ENCODE measurements at regions not wholly inside any gene's neighbourhood (a gene's known extent, or its start where the extent isn't known, plus 50 kb on each side); places are given as distances from the start of the nearest gene placed in this dataset.

DNA sequence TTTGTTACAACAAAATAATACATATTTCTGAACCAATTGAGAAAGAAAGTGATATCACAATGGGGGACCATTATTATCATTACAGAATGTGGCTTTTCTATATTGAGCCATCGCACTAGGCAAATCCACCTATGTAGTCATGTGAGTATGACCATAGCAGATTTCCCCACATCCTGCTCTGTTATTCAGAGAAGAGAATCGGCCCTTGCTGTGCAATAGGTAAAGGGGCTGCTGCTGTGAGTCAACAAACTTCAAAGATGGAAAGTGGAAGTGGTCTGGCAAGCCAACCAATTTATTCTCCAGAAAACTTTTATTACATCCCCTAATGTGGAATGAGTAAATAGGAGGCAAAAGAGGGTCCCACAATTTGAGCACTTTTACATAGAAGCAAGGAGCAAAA lies 573.4 kb downstream of the ETV1 start:
- no peak overlapping the region for H3K4me3 Mint-ChIP-seq
- no peaks in the 10 kb centered on the region for H3K27me3 Mint-ChIP-seq (ENCODE audit: low read depth)
- no peaks in the 10 kb centered on the region for H3K36me3 Mint-ChIP-seq (ENCODE audit: low read depth)
- DNase-seq (ENCODE audit: low spot score): no peak
- peaks cover 11% of the 10 kb centered on the region for H3K9me3 Mint-ChIP-seq
- no peaks in the 10 kb centered on the region for H3K4me1 Mint-ChIP-seq (ENCODE audit: low read depth)
- H3K27ac Mint-ChIP-seq: no peak overlapping the region

DNA sequence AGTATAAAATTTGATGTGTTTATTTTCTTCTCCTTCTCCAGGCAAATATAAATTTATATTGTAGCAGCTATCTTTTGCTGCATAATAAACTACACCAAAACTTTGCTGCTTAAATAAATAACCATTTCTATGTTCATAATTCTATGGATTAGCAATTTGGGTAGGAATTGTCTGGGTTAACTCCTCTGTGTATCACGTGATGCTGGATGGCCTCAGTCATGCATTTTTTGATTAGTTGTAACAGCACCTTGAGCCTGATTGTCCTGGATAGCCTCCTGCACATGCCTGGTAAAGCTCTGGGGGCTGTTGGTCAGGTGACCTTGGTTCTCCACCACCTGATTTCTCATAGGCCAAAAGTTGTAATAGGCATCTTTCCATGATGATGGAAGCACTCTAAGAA lies 572.9 kb downstream of the ETV1 start:
- H3K9me3 Mint-ChIP-seq: peaks cover 12% of the 10 kb centered on the region

DNA sequence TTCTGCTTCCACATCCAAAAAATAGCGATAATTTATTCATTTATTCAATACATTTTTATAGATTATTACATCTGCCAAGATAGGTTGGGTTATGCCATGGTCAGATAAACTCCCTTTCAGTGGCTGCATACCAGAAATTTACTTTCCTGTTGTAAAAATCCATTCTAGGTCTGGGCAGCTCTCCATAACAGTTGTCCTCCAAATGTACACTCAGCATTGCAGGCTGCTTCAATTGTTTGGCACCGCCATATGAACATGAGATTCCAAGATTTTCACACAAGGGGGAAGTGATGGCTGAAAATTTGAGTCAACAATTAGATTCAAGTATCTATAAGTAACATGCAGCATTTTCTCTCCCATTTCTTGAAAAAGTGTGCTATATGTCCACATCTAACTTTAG lies 568.7 kb downstream of the ETV1 start:
- no peaks in the 10 kb centered on the region for H3K36me3 Mint-ChIP-seq (ENCODE audit: low read depth)
- no peak overlapping the region for H3K4me3 Mint-ChIP-seq
- H3K9me3 Mint-ChIP-seq: peaks cover 24% of the 10 kb centered on the region
- H3K27me3 Mint-ChIP-seq (ENCODE audit: low read depth): no peaks in the 10 kb centered on the region
- no peak for DNase-seq (ENCODE audit: low spot score)
- no peaks in the 10 kb centered on the region for H3K4me1 Mint-ChIP-seq (ENCODE audit: low read depth)
- no peak overlapping the region for H3K27ac Mint-ChIP-seq

More for the DNA sequence above, 572.9 kb downstream of the ETV1 start:
- no peak overlapping the region for H3K27ac Mint-ChIP-seq
- H3K27me3 Mint-ChIP-seq (ENCODE audit: low read depth): no peaks in the 10 kb centered on the region
- H3K4me1 Mint-ChIP-seq (ENCODE audit: low read depth): no peaks in the 10 kb centered on the region
- no peaks in the 10 kb centered on the region for H3K36me3 Mint-ChIP-seq (ENCODE audit: low read depth)
- DNase-seq (ENCODE audit: low spot score): no peak
- H3K4me3 Mint-ChIP-seq: no peak overlapping the region

DNA sequence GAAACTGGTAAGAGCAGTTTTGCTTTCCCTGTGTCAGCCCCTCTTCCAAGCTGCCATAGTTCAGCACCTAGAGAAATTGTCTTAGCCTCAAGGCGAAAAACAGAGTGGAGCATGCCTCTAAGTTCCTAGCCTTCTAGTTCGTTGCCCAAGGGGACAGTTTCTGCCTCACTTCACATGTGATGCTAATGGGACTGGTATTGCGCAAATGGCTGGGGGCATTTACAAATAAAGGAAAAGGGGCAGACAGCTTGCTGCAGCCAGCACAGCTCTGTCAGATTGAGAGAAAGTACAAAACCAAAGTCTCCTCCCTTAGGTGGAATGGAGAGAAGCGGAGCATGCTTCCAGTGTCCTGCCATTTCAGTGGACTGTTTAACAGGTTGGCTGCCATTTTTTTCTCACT lies 567.7 kb downstream of the ETV1 start:
- Mint-ChIP-seq H3K27ac (no peak overlapping the region), H3K4me3 (no peak overlapping the region), H3K27me3 (ENCODE audit: low read depth) (no peaks in the 10 kb centered on the region), H3K36me3 (ENCODE audit: low read depth) (no peaks in the 10 kb centered on the region), H3K4me1 (ENCODE audit: low read depth) (no peaks in the 10 kb centered on the region), H3K9me3 (peaks cover 21% of the 10 kb centered on the region)
- no peak for DNase-seq (ENCODE audit: low spot score)

DNA sequence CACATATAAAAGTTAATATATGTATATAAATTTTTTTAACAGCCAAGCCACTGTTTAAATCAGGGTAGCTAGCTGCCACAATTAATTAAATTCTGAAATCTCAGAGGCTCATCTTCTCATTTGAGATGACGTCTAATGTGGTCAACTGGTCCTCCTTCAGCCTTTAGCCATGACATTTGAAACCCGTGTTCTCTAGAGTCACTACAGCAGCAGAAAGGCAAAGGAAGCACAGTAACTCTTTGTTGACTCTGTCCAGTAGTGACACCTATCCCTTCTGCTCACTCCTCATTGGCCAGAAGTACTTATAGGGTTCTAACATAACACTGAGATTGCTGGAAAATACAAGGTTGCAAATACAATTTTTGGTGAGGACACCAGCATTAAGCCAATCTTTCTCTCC lies 555.5 kb downstream of the ETV1 start:
- no peak overlapping the region for H3K4me3 Mint-ChIP-seq
- H3K36me3 Mint-ChIP-seq (ENCODE audit: low read depth): no peaks in the 10 kb centered on the region
- H3K9me3 Mint-ChIP-seq: no peaks in the 10 kb centered on the region
- no peak overlapping the region for H3K27ac Mint-ChIP-seq
- H3K4me1 Mint-ChIP-seq (ENCODE audit: low read depth): no peaks in the 10 kb centered on the region
- H3K27me3 Mint-ChIP-seq (ENCODE audit: low read depth): no peaks in the 10 kb centered on the region
- DNase-seq (ENCODE audit: low spot score): no peak

DNA sequence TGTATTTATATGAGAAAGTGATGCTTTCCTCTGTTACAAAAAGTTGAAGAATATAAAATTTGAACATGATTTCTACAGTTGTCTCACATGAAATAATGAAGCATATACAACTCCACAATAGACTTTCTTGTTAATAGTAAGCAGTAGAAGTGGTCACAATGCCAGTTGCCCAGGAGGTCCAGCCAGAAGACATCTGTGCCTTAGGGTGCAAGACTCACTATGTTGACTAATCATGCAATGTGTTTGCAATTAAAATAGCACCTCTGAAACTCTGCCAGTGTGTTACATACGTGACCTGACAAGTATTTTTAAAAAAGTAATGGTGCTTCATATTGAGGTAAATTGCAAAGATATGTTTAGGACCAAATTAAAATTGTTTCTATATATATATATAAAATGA lies 547.2 kb downstream of the ETV1 start:
- no peak overlapping the region for H3K27ac Mint-ChIP-seq
- H3K4me3 Mint-ChIP-seq: no peak overlapping the region
- no peaks in the 10 kb centered on the region for H3K4me1 Mint-ChIP-seq (ENCODE audit: low read depth)

DNA sequence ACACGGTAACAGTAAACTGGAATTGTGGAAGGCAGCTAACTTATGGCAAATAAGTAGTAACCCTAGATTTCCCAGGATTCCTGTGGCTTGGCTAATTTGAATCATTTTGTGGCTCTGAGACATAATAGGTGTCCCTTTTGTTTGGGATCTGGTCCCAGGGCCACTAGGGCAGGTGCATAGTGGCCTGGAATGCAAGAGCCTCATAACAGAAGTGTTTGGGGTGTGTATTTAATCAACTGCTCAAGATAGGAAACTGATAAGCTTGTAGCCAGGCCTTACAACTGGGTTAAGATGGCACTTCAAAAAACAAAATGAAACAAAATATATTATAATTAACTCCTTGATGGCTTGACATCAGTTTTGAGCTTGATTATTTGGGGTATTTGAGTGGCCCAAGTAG lies 541.8 kb downstream of the ETV1 start:
- no peaks in the 10 kb centered on the region for H3K36me3 Mint-ChIP-seq (ENCODE audit: low read depth)
- H3K27ac Mint-ChIP-seq: no peak overlapping the region
- no peaks in the 10 kb centered on the region for H3K27me3 Mint-ChIP-seq (ENCODE audit: low read depth)
- H3K4me1 Mint-ChIP-seq (ENCODE audit: low read depth): no peaks in the 10 kb centered on the region
- no peak overlapping the region for H3K4me3 Mint-ChIP-seq
- H3K9me3 Mint-ChIP-seq: peaks cover 14% of the 10 kb centered on the region
- DNase-seq (ENCODE audit: low spot score): no peak

More for the DNA sequence above, 547.2 kb downstream of the ETV1 start:
- no peaks in the 10 kb centered on the region for H3K27me3 Mint-ChIP-seq (ENCODE audit: low read depth)
- H3K36me3 Mint-ChIP-seq (ENCODE audit: low read depth): no peaks in the 10 kb centered on the region
- peaks cover 5% of the 10 kb centered on the region for H3K9me3 Mint-ChIP-seq
- DNase-seq (ENCODE audit: low spot score): no peak

DNA sequence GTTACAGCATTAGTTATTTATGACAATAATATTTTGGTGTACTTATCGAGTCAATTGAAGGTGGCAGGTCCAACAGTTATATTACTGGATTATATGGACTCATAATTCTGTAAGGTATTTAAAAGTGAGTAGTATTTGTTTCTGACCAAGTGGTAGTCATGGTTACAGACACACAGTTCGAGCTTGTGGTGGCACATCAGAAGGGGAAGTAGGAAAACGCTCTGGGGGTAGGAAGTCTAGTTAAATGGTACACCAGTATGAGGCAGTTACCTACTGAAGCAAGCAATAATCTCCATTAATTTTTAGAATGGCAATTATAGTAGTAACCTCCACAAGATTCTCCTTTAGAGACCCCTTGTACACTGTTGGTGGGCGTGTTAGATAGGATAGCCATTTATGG lies 541.2 kb downstream of the ETV1 start:
- Mint-ChIP-seq H3K27me3 (ENCODE audit: low read depth) (no peaks in the 10 kb centered on the region), H3K4me1 (ENCODE audit: low read depth) (no peaks in the 10 kb centered on the region), H3K4me3 (no peak overlapping the region), H3K27ac (no peak overlapping the region), H3K9me3 (peaks cover 14% of the 10 kb centered on the region), H3K36me3 (ENCODE audit: low read depth) (no peaks in the 10 kb centered on the region)
- no peak for DNase-seq (ENCODE audit: low spot score)

DNA sequence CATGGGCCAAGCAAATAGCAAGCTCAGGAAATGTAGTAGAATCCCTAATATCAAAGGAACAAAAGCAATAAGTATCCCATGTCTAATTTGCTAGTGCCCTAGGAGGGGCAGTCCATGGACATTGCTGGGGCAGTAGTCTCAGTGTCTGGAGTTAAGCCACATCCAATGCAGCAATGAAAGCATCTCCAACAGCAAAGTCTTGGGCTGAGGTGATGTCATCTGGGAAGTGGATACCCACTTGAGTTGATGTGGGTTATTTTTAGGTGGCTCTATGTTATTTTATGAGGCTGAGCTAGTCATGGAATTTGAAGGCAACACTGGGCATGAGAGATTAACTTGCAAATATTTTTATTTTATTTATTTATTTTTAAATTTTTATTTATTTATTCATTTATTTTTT lies 540.0 kb downstream of the ETV1 start:
- Mint-ChIP-seq H3K27ac (no peak overlapping the region), H3K4me1 (ENCODE audit: low read depth) (no peaks in the 10 kb centered on the region), H3K36me3 (ENCODE audit: low read depth) (no peaks in the 10 kb centered on the region), H3K9me3 (peaks cover 14% of the 10 kb centered on the region), H3K27me3 (ENCODE audit: low read depth) (no peaks in the 10 kb centered on the region), H3K4me3 (no peak overlapping the region)
- no peak for DNase-seq (ENCODE audit: low spot score)

DNA sequence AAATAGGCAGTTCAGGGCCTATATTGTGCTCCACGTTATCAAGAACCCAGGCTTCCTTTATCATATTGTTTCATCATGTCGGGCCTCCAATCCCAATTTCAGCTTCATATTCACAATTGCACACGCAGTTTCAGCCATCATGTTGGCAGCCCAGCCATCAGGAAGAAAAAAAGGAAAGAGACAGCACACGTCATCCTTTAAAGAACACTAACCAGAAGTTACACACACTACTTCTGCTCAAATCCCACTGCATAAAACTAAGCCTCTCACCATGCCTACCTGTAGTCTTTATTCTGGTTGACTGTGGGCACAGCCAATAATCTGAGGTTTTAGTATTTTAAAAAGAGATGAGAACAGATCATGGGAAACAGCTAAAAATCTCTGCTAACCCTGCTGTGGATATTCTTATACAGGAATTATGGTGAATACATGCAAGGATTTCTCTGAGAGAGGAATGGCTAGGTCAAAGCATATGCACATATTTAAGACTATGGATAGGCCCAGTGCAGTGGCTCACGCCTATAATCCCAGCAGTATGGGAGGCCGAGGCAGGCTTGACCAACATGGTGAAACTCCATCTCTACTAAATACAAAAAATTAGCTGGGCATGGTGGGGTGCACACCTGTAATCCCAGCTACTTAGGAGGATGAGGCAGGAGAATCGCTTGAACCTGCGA lies 534.4 kb downstream of the ETV1 start:
- DNase-seq (ENCODE audit: low spot score): no peak
- Mint-ChIP-seq H3K9me3 (peaks cover 12% of the 10 kb centered on the region), H3K27me3 (ENCODE audit: low read depth) (no peaks in the 10 kb centered on the region), H3K36me3 (ENCODE audit: low read depth) (no peaks in the 10 kb centered on the region), H3K27ac (no peak overlapping the region), H3K4me3 (no peak overlapping the region), H3K4me1 (ENCODE audit: low read depth) (no peaks in the 10 kb centered on the region)

DNA sequence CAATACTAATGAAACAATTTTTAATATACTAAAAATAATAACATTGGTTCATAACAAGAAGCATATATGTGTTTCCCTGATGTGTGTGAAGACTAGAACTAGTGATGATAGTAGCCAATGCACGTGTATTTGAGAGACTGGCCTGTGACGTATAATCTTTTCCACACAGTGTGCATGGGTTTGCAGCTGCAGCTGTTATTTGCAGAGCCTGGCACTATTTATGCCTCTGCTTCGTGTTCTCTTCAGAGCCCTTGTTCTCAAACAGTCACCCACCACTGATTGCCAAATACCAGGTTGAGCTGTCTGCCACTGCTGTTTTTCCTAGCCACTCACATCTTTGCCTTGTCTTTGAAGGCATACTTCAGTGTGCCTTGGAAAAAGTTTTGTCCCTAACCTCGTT lies 531.7 kb downstream of the ETV1 start:
- DNase-seq (ENCODE audit: low spot score): no peak
- Mint-ChIP-seq H3K36me3 (ENCODE audit: low read depth) (no peaks in the 10 kb centered on the region), H3K4me3 (no peak overlapping the region), H3K27ac (no peak overlapping the region), H3K27me3 (ENCODE audit: low read depth) (no peaks in the 10 kb centered on the region), H3K9me3 (peaks cover 7% of the 10 kb centered on the region), H3K4me1 (ENCODE audit: low read depth) (no peaks in the 10 kb centered on the region)

DNA sequence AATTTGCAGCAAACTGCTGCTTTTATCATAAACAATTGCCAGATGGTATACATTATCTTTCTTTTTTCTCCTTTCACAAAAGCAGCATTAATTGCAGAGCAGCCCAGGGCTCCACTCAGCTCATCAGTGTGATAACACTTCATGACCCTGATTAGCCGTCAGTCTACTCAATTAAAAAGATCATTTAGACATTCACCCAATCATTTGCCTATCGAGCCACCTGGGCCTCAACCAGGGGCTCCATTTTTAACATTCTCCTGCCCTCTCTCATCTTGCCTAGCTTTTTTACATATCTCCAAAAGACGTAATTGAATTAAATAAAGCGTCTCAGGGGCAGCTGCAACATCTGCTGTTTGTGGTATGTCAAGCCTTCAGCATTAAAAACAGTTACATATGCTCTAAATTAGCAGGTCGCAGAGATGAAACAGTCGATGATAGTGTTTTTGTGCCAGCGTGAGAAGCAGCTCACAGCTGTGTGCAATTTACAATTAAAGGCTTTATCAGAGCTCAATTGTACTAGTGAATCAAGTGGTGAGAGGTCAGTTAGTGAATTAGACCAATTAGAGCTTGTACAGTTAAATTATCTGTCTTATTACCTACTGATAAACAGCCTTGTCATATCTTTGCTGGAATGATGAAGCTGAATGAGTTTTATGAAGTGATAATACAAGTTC lies 522.5 kb downstream of the ETV1 start:
- no peaks in the 10 kb centered on the region for H3K4me1 Mint-ChIP-seq (ENCODE audit: low read depth)
- no peak for DNase-seq (ENCODE audit: low spot score)
- no peak overlapping the region for H3K4me3 Mint-ChIP-seq
- H3K36me3 Mint-ChIP-seq (ENCODE audit: low read depth): no peaks in the 10 kb centered on the region
- H3K27me3 Mint-ChIP-seq (ENCODE audit: low read depth): no peaks in the 10 kb centered on the region
- H3K9me3 Mint-ChIP-seq: no peaks in the 10 kb centered on the region
- H3K27ac Mint-ChIP-seq: no peak overlapping the region

DNA sequence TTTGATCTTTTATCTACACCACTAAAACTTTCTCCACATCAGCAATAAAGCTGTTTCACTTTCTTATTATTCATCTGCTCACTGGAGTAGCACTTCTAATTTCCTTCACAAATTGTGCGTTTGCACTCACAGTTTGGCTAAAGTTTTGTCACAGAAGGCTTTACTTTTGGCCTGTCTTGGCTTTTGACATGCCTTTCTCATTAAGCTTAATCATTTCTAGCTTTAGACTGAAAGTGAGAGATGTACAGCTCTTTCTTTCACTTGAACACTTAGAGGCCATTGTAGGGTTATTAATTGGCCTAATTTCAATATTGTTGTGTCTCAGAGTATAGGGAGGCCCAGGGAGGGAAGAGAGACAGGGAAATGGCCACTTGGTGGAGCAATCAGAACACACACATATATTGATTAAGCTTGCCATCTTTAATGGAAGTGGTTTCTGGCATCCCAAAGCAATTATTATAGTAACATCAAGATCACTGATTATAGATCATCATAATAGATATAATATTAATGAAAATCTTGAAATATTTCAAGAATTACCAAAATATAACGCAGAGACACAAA lies 512.5 kb downstream of the ETV1 start:
- Mint-ChIP-seq H3K4me3 (no peak overlapping the region), H3K9me3 (peaks cover 16% of the 10 kb centered on the region), H3K27ac (no peak overlapping the region), H3K4me1 (ENCODE audit: low read depth) (no peaks in the 10 kb centered on the region), H3K36me3 (ENCODE audit: low read depth) (no peaks in the 10 kb centered on the region), H3K27me3 (ENCODE audit: low read depth) (no peaks in the 10 kb centered on the region)
- no peak for DNase-seq (ENCODE audit: low spot score)

DNA sequence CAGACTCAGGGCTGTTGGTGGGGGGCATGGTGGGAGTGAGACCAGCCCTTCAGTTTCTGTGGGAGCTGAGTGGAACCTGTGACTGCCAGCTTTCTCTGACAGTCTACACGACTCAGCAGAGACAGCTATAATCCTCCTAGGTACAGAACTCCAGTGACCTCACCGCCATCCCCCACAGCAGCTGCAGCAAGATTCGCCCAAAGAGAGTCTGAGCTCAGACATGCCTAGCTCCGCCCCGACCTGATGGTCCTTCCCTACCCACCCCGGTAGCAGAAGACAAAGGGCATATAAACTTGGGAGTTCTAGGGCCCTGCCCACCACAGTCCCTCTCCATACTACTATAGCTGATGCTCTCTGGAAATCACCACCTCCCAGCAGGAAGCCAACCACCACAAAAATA lies 500.1 kb downstream of the ETV1 start:
- Mint-ChIP-seq H3K4me3 (no peak overlapping the region), H3K27me3 (ENCODE audit: low read depth) (no peaks in the 10 kb centered on the region), H3K36me3 (ENCODE audit: low read depth) (no peaks in the 10 kb centered on the region), H3K4me1 (ENCODE audit: low read depth) (no peaks in the 10 kb centered on the region), H3K27ac (no peak overlapping the region), H3K9me3 (peaks cover 23% of the 10 kb centered on the region)
- DNase-seq (ENCODE audit: low spot score): no peak
